Epithelial cell of proximal tubule (primary cell): ENCODE measurements at regions not wholly inside any gene's neighbourhood (a gene's known extent, or its start where the extent isn't known, plus 50 kb on each side); places are given as distances from the start of the nearest gene placed in this dataset.

Experiments
- DNase-seq: peaks from one replicate; pipeline ENCODE4 v3.0.0-alpha.2; 2011; ENCODE audit warnings: low read depth
- H3K4me3 ChIP-seq: 2 replicates; pipeline ENCODE4 v1.5.1; 2011; ENCODE audit warnings: low read depth, mild to moderate bottlenecking, low read length
- CTCF ChIP-seq: conservative IDR thresholded peaks from 2 replicates; pipeline ENCODE4 v1.5.1; 2012; ENCODE audit warnings: low read depth, mild to moderate bottlenecking, low read length

GRCh38 chr13:74850893-74851292, 631.1 kb downstream of the TBC1D4 start:
- no peak for DNase-seq
- TF ChIP-seq CTCF = no peak
- no peak overlapping the region for H3K4me3 ChIP-seq

- TF ChIP-seq CTCF = no peak
- no peak overlapping the region for H3K4me3 ChIP-seq
- DNase-seq = no peak
Measured at GRCh38 chr13:74847966-74848365, 634.0 kb downstream of the TBC1D4 start.

GRCh38 chr13:74845806-74846205, 636.2 kb downstream of the TBC1D4 start:
- DNase-seq = no peak
- no peak for TF ChIP-seq CTCF

GRCh38 chr13:74841651-74842050, 640.3 kb downstream of the TBC1D4 start:
- no peak for DNase-seq
- no peak for TF ChIP-seq CTCF
- no peak overlapping the region for H3K4me3 ChIP-seq

More at GRCh38 chr13:74845806-74846205, 636.2 kb downstream of the TBC1D4 start:
- no peak overlapping the region for H3K4me3 ChIP-seq

GRCh38 chr13:74841123-74841522, 640.8 kb downstream of the TBC1D4 start:
- no peak for DNase-seq
- H3K4me3 ChIP-seq = no peak overlapping the region
- no peak for TF ChIP-seq CTCF

GRCh38 chr13:74839656-74840055, 642.3 kb downstream of the TBC1D4 start:
- TF ChIP-seq CTCF = no peak
- no peak for DNase-seq
- H3K4me3 ChIP-seq = no peak overlapping the region

GRCh38 chr13:74838096-74838495, 643.9 kb downstream of the TBC1D4 start:
- TF ChIP-seq CTCF = no peak
- H3K4me3 ChIP-seq = no peak overlapping the region
- DNase-seq = no peak
